ENCODE measurements at regions not wholly inside any gene's neighbourhood (a gene's known extent, or its start where the extent isn't known, plus 50 kb on each side); places are given as distances from the start of the nearest gene placed in this dataset.
"Not testable (repeated sequence)": the region's sequence is repeated elsewhere in the genome, so short reads cannot be mapped to it uniquely, and the experiment has no call there.

DNA sequence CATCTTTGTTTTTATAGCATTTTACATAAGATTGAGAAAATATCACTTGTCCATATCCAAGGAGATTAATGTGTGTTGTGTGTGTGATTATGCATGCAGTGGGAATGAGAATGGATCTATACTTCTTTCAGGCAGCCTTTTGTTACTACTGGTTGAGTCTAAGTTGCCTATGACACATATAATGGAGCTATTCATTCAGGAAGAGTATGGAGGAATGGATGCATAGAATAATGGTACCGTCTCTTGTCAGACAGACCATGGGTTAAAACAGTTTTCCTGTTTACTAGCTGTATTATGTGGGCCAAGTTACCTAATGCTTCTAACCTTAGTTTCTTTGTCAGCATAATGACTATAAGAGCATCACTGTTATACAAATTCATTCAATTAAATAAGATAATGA lies 155.4 kb upstream of the KYNU start:
- TF ChIP-seq JUND (IDR thresholded peaks at IDR 0.05; ENCODE audit: low read depth) = no peak
- in situ Hi-C loops (cut with HindIII; ENCODE audit: low pct_unique_long_range_greater_than_20kb, low sequenced_read_pairs) = no loop called here
- no peak for DNase-seq (ENCODE audit: low read depth in 1 of 2, low spot score in 1 of 2)

DNA sequence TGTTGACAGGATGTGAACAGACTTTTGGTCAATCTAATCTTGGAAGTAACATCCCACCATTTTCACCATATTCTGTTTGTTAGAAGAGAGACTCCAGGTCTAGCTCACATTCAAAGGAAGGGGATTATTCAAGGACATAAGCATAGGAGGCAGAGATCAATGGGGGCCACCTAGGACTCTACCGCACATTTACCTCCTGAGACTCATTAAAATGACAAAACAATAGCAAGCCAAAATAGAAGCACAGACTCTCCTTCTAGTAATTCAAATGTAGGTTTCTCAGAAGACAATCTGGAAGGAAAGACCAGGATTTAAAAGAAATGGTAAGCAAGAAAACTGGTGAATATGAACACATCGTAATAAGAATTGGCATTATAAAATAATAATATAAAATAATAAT lies 156.4 kb upstream of the KYNU start:
- no peak for DNase-seq (ENCODE audit: low read depth in 1 of 2, low spot score in 1 of 2)
- in situ Hi-C loops (cut with HindIII; ENCODE audit: low pct_unique_long_range_greater_than_20kb, low sequenced_read_pairs) = no loop called here
- no peak for TF ChIP-seq JUND (IDR thresholded peaks at IDR 0.05; ENCODE audit: low read depth)

- no peak for DNase-seq (ENCODE audit: low read depth in 1 of 2, low spot score in 1 of 2)
- in situ Hi-C loops (cut with HindIII; ENCODE audit: low pct_unique_long_range_greater_than_20kb, low sequenced_read_pairs) = no loop called here
- TF ChIP-seq JUND (IDR thresholded peaks at IDR 0.05; ENCODE audit: low read depth) = no peak
These were observed 158.8 kb upstream of the KYNU start for GRCh38 chr2:142718576-142719155.

- in situ Hi-C loops (cut with HindIII; ENCODE audit: low pct_unique_long_range_greater_than_20kb, low sequenced_read_pairs) = no loop called here
- no peak for TF ChIP-seq JUND (IDR thresholded peaks at IDR 0.05; ENCODE audit: low read depth)
- no peak for DNase-seq (ENCODE audit: low read depth in 1 of 2, low spot score in 1 of 2)
These were observed 160.8 kb upstream of the KYNU start for GRCh38 chr2:142716463-142717242.

DNA sequence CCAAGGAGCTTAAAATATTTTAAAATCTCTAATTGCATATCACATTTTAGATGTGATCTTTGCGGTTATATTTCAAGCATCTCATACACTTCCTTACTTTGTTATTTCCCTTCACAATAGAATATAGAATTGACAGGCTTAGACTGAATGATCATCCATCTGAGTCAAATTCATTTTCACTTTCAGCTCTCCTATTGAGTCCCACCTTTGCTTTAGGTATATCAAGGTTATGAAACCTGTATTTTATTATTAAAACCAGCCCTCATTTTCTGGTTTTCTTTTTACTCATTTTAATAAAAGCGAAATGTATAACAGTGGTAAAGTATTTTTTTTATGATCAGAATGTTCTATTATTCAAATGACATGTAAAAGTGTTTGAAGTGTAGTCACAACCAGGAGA lies 162.9 kb upstream of the KYNU start:
- no peak for DNase-seq (ENCODE audit: low read depth in 1 of 2, low spot score in 1 of 2)
- in situ Hi-C loops (cut with HindIII; ENCODE audit: low pct_unique_long_range_greater_than_20kb, low sequenced_read_pairs) = no loop called here
- no peak for TF ChIP-seq JUND (IDR thresholded peaks at IDR 0.05; ENCODE audit: low read depth)

DNA sequence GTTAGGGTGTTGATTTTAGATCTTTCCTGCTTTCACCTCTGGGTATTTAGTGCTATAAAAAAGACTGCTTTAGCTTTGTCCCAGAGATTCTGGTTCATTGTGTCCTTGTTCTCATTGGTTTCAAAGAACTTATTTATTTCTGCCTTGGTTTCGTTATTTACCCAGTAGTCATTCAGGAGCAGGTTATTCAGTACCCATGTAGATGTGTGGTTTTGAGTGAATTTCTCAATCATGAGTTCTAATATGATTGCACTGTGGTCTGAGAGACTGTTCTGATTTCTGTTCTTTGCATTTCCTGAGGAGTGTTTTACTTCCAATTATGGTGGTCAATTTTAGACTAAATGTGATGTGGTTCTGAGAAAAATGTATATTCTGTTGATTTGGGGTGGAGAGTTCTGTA lies 167.1 kb upstream of the KYNU start:
- TF ChIP-seq JUND (IDR thresholded peaks at IDR 0.05; ENCODE audit: low read depth) = no peak
- in situ Hi-C loops (cut with HindIII; ENCODE audit: low pct_unique_long_range_greater_than_20kb, low sequenced_read_pairs) = no loop called here

GRCh38 chr2:142707318-142707717 lies 170.1 kb upstream of the KYNU start:
- no peak for DNase-seq (ENCODE audit: low read depth in 1 of 2, low spot score in 1 of 2)
- TF ChIP-seq JUND (IDR thresholded peaks at IDR 0.05; ENCODE audit: low read depth) = no peak
- in situ Hi-C loops (cut with HindIII; ENCODE audit: low pct_unique_long_range_greater_than_20kb, low sequenced_read_pairs) = no loop called here

More for the DNA sequence above, 167.1 kb upstream of the KYNU start:
- DNase-seq (ENCODE audit: low read depth in 1 of 2, low spot score in 1 of 2) = no peak

DNA sequence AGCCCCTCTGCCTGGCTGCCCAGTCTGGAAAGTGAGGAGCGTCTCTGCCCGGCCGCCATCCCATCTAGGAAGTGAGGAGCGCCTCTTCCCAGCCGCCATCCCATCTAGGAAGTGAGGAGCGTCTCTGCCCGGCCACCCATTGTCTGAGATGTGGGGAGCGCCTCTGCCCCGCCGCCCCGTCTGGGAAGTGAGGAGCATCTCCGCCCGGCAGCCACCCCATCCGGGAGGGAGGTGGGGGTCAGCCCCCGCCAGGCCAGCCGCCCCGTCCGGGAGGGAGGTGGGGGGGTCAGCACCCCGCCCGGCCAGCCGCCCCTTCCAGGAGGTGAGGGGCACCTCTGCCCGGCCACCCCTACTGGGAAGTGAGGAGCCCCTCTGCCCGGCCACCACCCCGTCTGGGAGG lies 175.1 kb upstream of the KYNU start:
- DNase-seq (ENCODE audit: low read depth in 1 of 2, low spot score in 1 of 2); in situ Hi-C loops (cut with HindIII; ENCODE audit: low pct_unique_long_range_greater_than_20kb, low sequenced_read_pairs): not testable (repeated sequence)

- in situ Hi-C loops (cut with HindIII; ENCODE audit: low pct_unique_long_range_greater_than_20kb, low sequenced_read_pairs); DNase-seq (ENCODE audit: low read depth in 1 of 2, low spot score in 1 of 2): not testable (repeated sequence)
These were observed 181.9 kb upstream of the KYNU start for GRCh38 chr2:142695350-142696257.

GRCh38 chr2:142694282-142694681 lies 183.2 kb upstream of the KYNU start:
- in situ Hi-C loops (cut with HindIII; ENCODE audit: low pct_unique_long_range_greater_than_20kb, low sequenced_read_pairs) = no loop called here
- DNase-seq (ENCODE audit: low read depth in 1 of 2, low spot score in 1 of 2) = no peak
- TF ChIP-seq JUND (IDR thresholded peaks at IDR 0.05; ENCODE audit: low read depth) = no peak

DNA sequence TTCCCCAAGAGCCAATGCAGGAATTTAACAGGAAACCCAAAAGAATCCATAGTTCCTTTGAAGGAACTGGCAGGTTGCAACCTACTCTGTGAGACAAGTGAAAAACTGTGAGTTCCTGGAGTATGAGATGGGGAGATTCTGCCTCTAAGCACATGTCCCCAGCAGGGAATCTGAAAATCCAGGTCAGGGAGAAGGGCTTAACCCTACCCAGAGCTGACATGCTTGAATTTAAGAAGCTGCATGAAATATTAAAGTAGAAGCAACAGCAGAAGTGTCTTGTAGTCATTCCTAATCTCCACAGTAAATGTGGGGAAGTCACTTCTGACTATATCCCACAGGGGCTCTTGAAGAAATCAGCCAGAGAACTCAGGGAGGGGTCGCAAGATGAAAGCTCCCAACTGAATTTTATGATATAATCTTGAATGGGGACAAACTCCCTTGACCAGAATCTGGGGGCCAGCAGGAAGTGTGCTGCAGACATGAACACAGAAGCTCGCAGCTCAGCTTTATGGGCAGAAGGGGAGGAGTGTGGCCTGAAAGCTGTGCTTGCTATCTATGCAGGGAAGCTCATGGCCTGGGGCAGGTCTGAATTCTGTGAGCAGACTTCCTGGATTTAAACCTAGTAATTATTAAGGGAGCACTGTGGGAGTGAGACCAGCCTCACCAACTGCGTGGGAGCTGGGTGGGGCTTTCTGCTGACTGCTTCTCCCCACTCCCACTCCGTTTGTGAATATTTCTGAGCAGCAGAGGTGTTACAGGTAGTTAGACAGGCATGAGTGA lies 184.1 kb upstream of the KYNU start:
- no peak for TF ChIP-seq JUND (IDR thresholded peaks at IDR 0.05; ENCODE audit: low read depth)
- DNase-seq (ENCODE audit: low read depth in 1 of 2, low spot score in 1 of 2) = peak in 1 of 2 experiments; percentile 4
- in situ Hi-C loops (cut with HindIII; ENCODE audit: low pct_unique_long_range_greater_than_20kb, low sequenced_read_pairs) = no loop called here

DNA sequence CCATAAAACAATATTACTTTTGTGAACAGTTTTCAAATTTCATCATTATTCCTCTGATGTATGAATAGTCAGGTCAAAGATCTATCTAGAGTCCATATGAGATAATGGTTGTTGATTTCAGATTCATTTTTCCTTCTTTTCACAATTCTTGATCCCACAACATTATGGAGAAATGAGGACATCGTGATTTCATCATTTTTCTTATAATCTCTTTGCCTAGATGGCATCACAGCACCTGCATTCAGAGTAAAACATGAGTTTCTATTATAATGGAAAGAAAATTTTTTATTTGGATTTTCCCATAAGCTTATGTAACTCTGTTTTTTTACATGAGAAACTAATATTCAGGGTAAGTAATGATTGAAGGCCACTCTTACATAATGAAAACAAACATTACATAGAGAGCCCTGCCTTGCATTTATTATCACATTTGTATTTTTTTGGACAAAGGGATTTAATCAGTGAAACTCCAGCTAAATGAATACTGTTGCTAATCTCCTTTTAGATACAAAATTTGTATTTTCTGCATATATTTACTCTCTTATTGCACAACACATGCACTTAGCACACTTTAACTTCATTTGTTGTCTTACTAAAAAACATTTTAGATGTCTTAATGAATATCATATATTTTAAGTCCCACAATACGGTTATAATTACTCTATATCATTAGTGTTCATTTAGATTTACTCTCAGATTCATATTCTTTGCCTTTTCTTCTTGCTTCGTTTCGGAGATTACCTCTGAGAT lies 188.4 kb upstream of the KYNU start:
- no peak for DNase-seq (ENCODE audit: low read depth in 1 of 2, low spot score in 1 of 2)
- no peak for TF ChIP-seq JUND (IDR thresholded peaks at IDR 0.05; ENCODE audit: low read depth)
- in situ Hi-C loops (cut with HindIII; ENCODE audit: low pct_unique_long_range_greater_than_20kb, low sequenced_read_pairs) = no loop called here
